ENCODE measurements at regions not wholly inside any gene's neighbourhood (a gene's known extent, or its start where the extent isn't known, plus 50 kb on each side); places are given as distances from the start of the nearest gene placed in this dataset.

GRCh38 chr20:60817891-60818290 is 434.2 kb upstream of the CDH4 start:
- DNase-seq = no peak

- no peak for DNase-seq
These were observed 432.6 kb upstream of the CDH4 start for GRCh38 chr20:60819511-60819910.

- no peak for DNase-seq
These were observed 431.9 kb upstream of the CDH4 start for GRCh38 chr20:60820149-60820548.

- no peak for DNase-seq
These were observed 431.1 kb upstream of the CDH4 start for GRCh38 chr20:60820918-60821317.

- no peak for DNase-seq
These were observed 429.1 kb upstream of the CDH4 start for GRCh38 chr20:60822699-60823607.

GRCh38 chr20:60835876-60836275 is 416.2 kb upstream of the CDH4 start:
- no peak for DNase-seq

- no peak for DNase-seq
These were observed 414.8 kb upstream of the CDH4 start for GRCh38 chr20:60837173-60837770.

- no peak for DNase-seq
These were observed 413.8 kb upstream of the CDH4 start for GRCh38 chr20:60838297-60838696.

- DNase-seq = no peak
These were observed 411.1 kb upstream of the CDH4 start for GRCh38 chr20:60840971-60841370.

- DNase-seq = no peak
These were observed 406.9 kb upstream of the CDH4 start for GRCh38 chr20:60845146-60845545.

- no peak for DNase-seq
These were observed 400.0 kb upstream of the CDH4 start for GRCh38 chr20:60851826-60852704.

GRCh38 chr20:60857708-60858107 is 394.4 kb upstream of the CDH4 start:
- DNase-seq = no peak

- DNase-seq = no peak
These were observed 389.5 kb upstream of the CDH4 start for GRCh38 chr20:60862601-60863000.

GRCh38 chr20:60863548-60863947 is 388.5 kb upstream of the CDH4 start:
- no peak for DNase-seq

GRCh38 chr20:60867589-60867988 is 384.5 kb upstream of the CDH4 start:
- DNase-seq = no peak

- DNase-seq = no peak
These were observed 383.7 kb upstream of the CDH4 start for GRCh38 chr20:60868316-60868891.

- DNase-seq = no peak
These were observed 383.0 kb upstream of the CDH4 start for GRCh38 chr20:60869087-60869486.

- no peak for DNase-seq
These were observed 382.4 kb upstream of the CDH4 start for GRCh38 chr20:60869625-60870024.

GRCh38 chr20:60870040-60870439 is 382.0 kb upstream of the CDH4 start:
- DNase-seq = no peak

GRCh38 chr20:60872224-60872623 is 379.8 kb upstream of the CDH4 start:
- DNase-seq = no peak

GRCh38 chr20:60877071-60877857 is 374.8 kb upstream of the CDH4 start:
- no peak for DNase-seq

GRCh38 chr20:60882836-60883235 is 369.2 kb upstream of the CDH4 start:
- DNase-seq = no peak

Data from left hindlimb (tissue), 1 donor.